ENCODE measurements at regions not wholly inside any gene's neighbourhood (a gene's known extent, or its start where the extent isn't known, plus 50 kb on each side); places are given as distances from the start of the nearest gene placed in this dataset.
"Not testable (repeated sequence)": the region's sequence is repeated elsewhere in the genome, so short reads cannot be mapped to it uniquely, and the experiment has no call there.

- DNase-seq: peak; percentile 87
These were observed 77.9 kb upstream of the PWP1 start for GRCh38 chr12:107607464-107608392.

GRCh38 chr12:107608779-107609178 lies 76.8 kb upstream of the PWP1 start:
- not testable (repeated sequence) for DNase-seq

- DNase-seq: no peak
These were observed 75.4 kb upstream of the PWP1 start for GRCh38 chr12:107610021-107610859.

- no peak for DNase-seq
These were observed 73.1 kb upstream of the PWP1 start for GRCh38 chr12:107612508-107612907.

GRCh38 chr12:107616941-107617340 lies 68.7 kb upstream of the PWP1 start:
- DNase-seq: no peak

GRCh38 chr12:107618106-107618505 lies 67.5 kb upstream of the PWP1 start:
- DNase-seq: no peak

GRCh38 chr12:107619831-107620230 lies 65.8 kb upstream of the PWP1 start:
- no peak for DNase-seq

- DNase-seq: peak; percentile 6
These were observed 63.6 kb upstream of the PWP1 start for GRCh38 chr12:107622001-107622400.

GRCh38 chr12:107624493-107624892 lies 61.1 kb upstream of the PWP1 start:
- DNase-seq: no peak

GRCh38 chr12:107631715-107632114 lies 53.9 kb upstream of the PWP1 start:
- DNase-seq: no peak

- DNase-seq: no peak
These were observed 53.4 kb upstream of the PWP1 start for GRCh38 chr12:107632246-107632645.

GRCh38 chr12:107634530-107634929 lies 51.1 kb upstream of the PWP1 start:
- DNase-seq: no peak

GRCh38 chr12:107635139-107635538 lies 50.5 kb upstream of the PWP1 start:
- DNase-seq: no peak
